ENCODE measurements at regions not wholly inside any gene's neighbourhood (a gene's known extent, or its start where the extent isn't known, plus 50 kb on each side); places are given as distances from the start of the nearest gene placed in this dataset.

DNA sequence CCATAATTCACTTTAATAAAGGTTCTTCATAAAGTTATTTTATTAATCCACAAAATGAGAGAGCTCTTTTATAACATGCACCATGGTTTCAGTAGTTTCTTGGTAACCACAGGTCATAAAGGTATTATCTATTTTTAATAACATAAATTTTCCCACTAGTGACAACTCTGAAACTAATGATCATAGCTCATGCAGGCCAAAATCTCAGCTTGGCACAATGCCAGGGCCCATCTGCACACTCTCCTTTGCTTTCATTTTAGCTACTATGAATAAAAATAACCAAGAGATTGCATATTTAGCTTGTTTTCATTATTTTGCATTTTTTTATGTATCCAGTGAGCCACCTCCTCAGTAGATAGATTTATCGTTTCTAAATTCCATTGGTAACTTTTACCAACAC is 691.8 kb upstream of the CHAC2 start:
- H3K4me1 ChIP-seq (ENCODE audit: control insufficient read depth, insufficient read depth, low read length): no peaks in the 10 kb centered on the region
- H3K27ac ChIP-seq (ENCODE audit: extremely low read depth, low read depth, low read length): no peak overlapping the region
- CTCF ChIA-PET: no interaction called here
- POLR2A ChIA-PET: interaction anchor here (0.6 kb wide), 1 partner anchor 347 kb away, joined by 3 read pairs; no protein-coding TSS in a partner anchor
- no peaks in the 10 kb centered on the region for H3K9me3 ChIP-seq (ENCODE audit: control insufficient read depth, insufficient read depth, low read depth, low read length)
- no peaks in the 10 kb centered on the region for H3K36me3 ChIP-seq (ENCODE audit: control insufficient read depth in 2 of 2, insufficient read depth in 1 of 2, low read length in 2 of 2)
- no peak for TF ChIP-seq ZNF426 (tag by site-specific recombination; IDR thresholded peaks at IDR 0.05)
- TF ChIP-seq SP7 (tag by site-specific recombination; IDR thresholded peaks at IDR 0.05): no peak
- TF ChIP-seq ZFP41 (tag by site-specific recombination; IDR thresholded peaks at IDR 0.05; ENCODE audit: borderline replicate concordance): no peak
- no peak for TF ChIP-seq ZNF513 (tag by site-specific recombination; IDR thresholded peaks at IDR 0.05)
- no peak for TF ChIP-seq ZNF521 (tag by site-specific recombination; IDR thresholded peaks at IDR 0.05)
- TF ChIP-seq ZNF518A (tag by site-specific recombination; conservative IDR thresholded peaks at IDR 0.05; ENCODE audit: low read depth): no peak
- no peak for TF ChIP-seq ZNF184 (tag by site-specific recombination; IDR thresholded peaks at IDR 0.05)
- TF ChIP-seq HOXA7 (CRISPR knock-in tag; IDR thresholded peaks at IDR 0.05; ENCODE audit: borderline replicate concordance): no peak
- no peak for TF ChIP-seq AEBP2 (tag by site-specific recombination; IDR thresholded peaks at IDR 0.05; ENCODE audit: borderline replicate concordance)
- TF ChIP-seq ZNF398 (tag by site-specific recombination; IDR thresholded peaks at IDR 0.05): no peak
- TF ChIP-seq ZNF24 (tag by site-specific recombination; IDR thresholded peaks at IDR 0.05): no peak
- no peak for TF ChIP-seq ZNF785 (tag by site-specific recombination; IDR thresholded peaks at IDR 0.05)
- no peak for TF ChIP-seq ZNF155 (tag by site-specific recombination; IDR thresholded peaks at IDR 0.05)
- TF ChIP-seq MZF1 (tag by site-specific recombination; IDR thresholded peaks at IDR 0.05; ENCODE audit: borderline replicate concordance): no peak
- H3K4me3 ChIP-seq (ENCODE audit: low read depth, low read length): no peak overlapping the region

GRCh38 chr2:53067533-53067932 is 700.1 kb upstream of the CHAC2 start:
- CTCF ChIA-PET: no interaction called here
- no peaks in the 10 kb centered on the region for H3K4me1 ChIP-seq (ENCODE audit: control insufficient read depth, insufficient read depth, low read length)
- no peak overlapping the region for H3K27ac ChIP-seq (ENCODE audit: extremely low read depth, low read depth, low read length)
- no peaks in the 10 kb centered on the region for H3K9me3 ChIP-seq (ENCODE audit: control insufficient read depth, insufficient read depth, low read depth, low read length)
- no peak overlapping the region for H3K4me3 ChIP-seq (ENCODE audit: low read depth, low read length)
- POLR2A ChIA-PET: no interaction called here
- no peaks in the 10 kb centered on the region for H3K36me3 ChIP-seq (ENCODE audit: control insufficient read depth in 2 of 2, insufficient read depth in 1 of 2, low read length in 2 of 2)
- TF ChIP-seq HOXD13 (CRISPR knock-in tag; IDR thresholded peaks at IDR 0.05; ENCODE audit: borderline replicate concordance) (no peak), PRDM4 (tag by site-specific recombination; IDR thresholded peaks at IDR 0.05) (no peak), ZNF76 (tag by site-specific recombination; IDR thresholded peaks at IDR 0.05; ENCODE audit: borderline replicate concordance, low read depth) (no peak), ZNF707 (tag by site-specific recombination; IDR thresholded peaks at IDR 0.05) (no peak), TCF7L2 (IDR thresholded peaks at IDR 0.05; ENCODE audit: borderline replicate concordance, low read depth, low read length) (no peak), ZNF776 (tag by site-specific recombination; IDR thresholded peaks at IDR 0.05; ENCODE audit: borderline replicate concordance) (no peak), ZNF23 (tag by site-specific recombination; IDR thresholded peaks at IDR 0.05; ENCODE audit: borderline replicate concordance) (no peak), ZNF211 (tag by site-specific recombination; IDR thresholded peaks at IDR 0.05; ENCODE audit: low read depth) (no peak), ZNF37A (tag by site-specific recombination; IDR thresholded peaks at IDR 0.05) (no peak), ZFHX2 (tag by site-specific recombination; conservative IDR thresholded peaks at IDR 0.05) (no peak)
